HG03558 (cell line): ENCODE measurements at regions not wholly inside any gene's neighbourhood (a gene's known extent, or its start where the extent isn't known, plus 50 kb on each side); places are given as distances from the start of the nearest gene placed in this dataset.

ENCODE experiments used
- ATAC-seq: cut with Tn5 transposase; IDR thresholded peaks from one replicate; pipeline ENCODE4 v1.9.1; 2021; ENCODE audit warnings: moderate number of reproducible peaks; ENCODE audit not compliant: unreplicated experiment; ENCODE audit errors: extremely low read depth

DNA sequence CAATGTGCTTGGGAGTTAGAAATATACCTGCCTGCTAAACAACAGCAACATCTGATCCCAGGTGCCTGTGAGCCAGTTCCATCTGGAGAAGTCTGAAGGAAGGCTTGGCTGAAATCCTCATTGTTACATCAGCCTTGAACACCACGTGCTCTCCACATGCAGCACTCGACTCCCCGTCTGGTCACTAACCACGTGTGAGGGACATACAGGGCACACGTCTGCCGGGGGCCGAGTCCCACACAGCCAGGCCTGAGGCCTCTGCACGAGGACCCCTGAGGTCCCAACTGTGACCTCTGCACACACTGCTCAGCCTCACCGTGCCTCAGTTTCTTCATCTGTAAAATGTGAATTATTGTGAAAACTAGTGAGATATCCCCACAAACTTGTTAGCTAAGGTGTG lies 236.5 kb upstream of the SALL3 start:
- ATAC-seq, result no peak

DNA sequence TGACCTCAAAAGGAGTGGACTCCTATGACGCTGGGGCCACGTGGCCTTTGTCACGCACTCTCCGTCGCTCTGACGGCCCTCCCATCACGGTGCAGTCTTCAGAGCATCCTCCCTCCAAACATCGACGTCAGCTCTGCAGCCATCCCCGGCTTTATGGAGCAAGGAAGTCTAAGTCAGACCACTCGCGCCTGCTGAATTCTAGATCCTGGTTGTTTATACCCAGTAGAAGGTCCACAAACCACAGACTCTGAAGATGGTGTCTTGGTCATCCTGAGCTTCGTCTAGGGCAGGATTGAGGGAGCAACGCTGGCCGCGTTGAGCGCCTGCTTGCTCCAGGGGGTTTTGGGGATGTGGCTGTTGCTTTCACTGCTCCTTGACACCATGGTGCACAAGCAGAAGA lies 228.0 kb upstream of the SALL3 start:
- ATAC-seq, result no peak

DNA sequence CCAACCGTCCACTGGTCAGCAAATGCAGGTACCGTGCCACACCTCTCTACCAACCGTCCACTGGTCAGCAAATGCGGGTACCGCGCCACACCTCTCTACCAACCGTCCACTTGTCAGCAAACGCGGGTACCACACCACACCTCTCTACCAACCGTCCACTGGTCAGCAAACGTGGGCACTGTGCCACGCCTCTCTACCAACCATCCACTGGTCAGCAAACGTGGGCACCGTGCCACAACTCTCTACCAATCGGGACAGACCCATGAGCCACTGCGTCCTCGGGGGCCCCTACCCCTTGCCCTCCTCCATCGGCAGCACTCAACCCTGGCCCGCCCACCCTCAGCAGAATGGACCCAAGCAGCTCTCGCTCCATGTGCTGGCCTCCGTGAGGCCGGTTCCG lies 226.4 kb upstream of the SALL3 start:
- no peak for ATAC-seq

DNA sequence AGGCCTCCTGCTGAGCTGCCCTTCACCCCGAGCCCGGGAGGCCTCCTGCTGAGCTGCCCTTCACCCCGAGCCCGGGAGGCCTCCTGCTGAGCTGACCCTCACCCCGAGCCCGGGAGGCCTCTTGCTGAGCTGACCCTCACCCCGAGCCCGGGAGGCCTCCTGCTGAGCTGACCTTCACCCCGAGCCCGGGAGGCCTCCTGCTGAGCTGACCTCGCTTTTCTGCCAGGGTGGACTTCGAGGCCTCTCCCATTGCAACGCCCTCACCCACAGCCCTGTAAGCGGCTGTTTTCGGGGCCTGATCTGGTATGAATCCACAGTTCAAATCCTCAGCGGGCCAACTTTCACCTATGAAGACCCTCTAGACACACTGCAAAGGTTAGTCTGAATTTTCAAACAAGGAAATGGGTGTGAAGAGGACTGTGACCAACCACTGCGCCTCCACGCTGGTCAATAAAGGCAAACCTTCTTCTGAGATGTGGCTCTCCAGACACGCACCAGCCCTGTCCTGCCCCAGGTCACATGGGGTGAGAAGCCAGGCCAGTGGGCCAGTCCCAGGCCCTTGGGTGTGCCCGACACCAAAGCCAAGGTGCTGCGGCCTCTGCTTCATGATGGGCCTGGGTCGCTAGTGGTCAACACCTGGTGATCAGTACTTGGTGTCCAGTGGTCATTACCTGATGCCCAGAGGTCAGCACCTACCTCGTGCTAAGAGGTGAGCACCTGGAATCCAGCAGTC lies 225.1 kb upstream of the SALL3 start:
- ATAC-seq, result no peak

DNA sequence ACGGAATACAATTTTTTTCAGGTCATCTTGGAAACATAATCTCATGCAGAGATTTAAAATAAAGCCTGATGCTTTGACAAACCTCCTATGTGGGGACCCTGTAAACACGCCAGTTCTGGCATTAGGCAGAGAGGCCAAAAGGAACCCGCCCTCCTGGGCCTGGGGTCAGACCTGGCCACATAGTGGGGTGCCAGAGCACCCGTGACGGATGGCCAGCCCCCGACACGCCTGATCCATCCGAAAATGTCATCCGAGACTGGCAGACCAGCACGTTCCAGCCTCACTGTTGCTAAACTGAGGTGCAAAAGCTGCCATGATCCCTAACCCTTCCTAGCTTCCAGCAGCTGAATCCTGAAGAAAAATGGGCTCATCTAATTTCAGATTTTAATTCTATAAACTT lies 222.6 kb upstream of the SALL3 start:
- ATAC-seq, result no peak

DNA sequence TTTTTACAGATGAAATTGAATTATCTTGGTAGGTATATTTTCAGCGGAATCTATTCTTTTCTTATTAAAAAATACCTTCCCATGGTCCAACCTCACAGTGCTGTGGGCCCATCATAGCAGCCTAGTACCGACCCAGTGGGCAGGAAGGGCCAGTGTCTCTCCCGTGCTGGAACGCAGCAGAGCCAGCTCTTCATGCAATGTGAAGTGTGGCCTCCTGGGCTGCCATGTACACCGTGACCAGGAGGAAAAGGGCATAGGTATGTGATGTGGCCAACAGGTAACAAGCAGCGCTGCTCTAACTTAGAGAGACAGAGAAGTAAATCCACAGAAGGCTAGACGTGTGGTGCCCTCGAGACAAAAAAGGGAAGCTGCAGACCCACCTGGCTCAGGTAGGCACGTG lies 221.1 kb upstream of the SALL3 start:
- ATAC-seq, result no peak

DNA sequence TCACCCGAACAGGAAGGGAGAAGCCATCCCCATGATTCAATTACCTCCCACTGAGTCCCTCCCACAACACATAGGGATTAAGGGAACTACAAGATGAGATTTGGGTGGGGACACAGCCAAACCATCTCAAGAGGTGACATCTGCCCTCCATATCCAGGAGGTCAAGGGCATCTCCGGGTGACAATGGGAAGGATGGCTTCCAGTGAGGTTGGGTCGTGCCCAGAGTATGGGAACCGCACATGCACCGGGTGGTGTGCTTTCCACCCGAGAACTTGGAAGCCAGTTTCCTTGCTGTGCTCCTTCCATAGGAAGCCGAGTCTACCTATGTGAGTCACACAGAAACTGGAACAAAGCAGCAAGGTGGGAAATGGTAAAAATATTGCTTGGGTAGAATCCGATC lies 216.9 kb upstream of the SALL3 start:
- no peak for ATAC-seq

DNA sequence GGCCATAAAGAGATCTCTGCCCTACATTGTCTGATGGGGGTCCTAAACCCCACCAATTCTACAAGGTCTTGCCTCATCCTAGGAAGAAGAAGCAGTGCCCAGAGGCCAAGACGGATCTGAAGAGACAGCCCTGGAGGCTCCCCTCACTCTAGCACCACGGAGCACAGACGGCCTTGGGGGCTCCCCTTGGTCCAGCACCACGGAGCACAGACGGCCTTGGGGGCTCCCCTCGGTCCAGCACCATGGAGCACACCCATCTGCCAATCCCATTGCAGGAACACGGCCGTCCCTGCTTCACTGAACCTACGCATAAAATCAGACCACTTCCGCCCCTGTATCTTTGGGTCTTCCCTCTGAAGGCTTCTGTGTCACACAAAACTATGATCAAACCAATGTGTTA lies 215.1 kb upstream of the SALL3 start:
- ATAC-seq, result no peak

DNA sequence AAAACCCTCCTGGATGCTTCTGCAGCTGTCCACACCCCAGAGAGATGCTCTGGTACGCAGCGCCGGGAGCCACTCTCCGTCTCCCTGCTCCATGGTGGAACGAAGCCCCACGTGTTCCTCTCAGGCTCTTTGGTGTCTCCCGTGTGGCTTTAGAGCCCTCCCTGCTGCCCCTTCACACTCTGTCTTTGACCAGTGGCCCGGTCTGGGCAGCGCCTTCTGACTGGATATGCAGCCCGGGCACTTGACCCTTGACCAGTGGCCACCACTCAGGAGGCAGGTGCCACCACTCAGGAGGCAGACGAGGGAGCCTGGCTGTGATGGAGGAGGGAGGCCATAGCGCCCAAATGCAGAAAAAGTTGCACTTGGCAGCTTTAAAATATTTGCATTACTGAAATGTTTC lies 214.5 kb upstream of the SALL3 start:
- no peak for ATAC-seq

DNA sequence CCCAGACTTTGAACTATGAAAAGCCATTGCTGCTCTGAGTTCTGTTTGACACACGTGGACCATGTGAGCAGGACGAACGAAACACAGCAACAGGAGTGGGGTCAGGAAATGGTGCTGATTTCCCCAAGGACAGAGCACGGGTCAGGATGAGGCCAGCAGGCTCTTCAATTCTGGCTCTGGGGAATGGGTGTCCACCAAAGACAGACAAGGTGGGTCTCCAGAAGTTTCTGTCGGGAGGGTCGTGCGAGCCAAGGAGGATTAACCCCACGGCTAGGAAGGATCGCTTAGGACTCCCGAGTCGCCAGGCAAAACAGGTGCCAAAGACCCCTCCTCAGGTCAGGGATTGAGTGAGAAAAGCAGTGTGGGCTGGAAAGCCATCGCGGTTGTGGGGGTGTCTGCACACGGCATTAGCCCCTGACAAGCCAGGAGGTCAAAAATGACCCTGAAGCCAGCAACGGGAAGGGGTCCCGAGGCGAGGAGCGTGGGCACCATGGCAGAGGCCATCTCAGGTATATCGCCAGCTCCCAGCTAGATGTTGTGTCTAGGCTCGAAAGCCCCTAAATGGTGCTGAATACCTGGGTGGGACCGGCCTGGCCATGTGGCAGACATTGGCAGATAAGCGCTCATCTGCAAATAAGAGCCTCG lies 213.9 kb upstream of the SALL3 start:
- no peak for ATAC-seq

DNA sequence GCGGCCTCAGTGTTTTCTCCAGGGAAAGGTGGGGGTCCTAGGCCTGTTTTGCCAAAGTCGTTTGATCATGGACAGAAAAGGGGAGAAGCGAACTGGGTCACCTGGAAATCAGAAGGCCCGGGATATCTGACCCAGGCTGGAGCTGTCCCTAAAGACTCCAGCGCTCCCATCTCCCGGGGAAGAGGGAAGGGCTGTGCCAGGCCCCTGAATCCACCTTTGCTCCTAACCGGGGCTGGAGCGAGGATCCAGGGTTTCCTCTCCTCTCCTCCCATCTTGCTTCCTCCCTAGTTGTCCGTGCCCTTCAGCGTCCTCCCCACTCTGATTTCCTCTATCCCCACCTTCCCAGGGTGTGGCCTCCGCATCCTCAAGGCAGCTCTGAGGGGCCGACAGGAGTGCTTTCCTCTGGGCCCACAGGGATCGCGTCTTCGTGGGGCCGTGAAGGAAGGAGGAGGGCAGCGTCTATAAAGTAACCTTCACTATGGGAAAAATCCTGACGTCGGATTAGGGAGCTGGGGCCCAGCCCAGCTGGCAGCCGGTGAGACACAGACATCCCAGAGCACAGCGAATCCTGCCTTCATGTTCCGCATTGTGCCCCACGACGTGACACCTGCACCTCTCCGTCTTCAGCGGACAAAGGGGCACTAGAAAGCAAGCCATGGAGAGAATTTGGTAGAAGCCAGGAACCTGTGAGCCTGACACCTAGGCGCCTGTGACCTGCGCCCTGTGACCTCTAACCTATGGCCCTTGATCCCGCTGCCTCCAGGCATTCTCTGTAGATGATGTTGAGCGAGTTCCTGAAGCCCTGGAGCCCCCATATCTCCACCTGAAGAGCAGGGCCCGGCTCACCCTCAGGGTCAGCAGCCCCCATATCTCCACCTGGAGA lies 212.7 kb upstream of the SALL3 start:
- ATAC-seq, result no peak

DNA sequence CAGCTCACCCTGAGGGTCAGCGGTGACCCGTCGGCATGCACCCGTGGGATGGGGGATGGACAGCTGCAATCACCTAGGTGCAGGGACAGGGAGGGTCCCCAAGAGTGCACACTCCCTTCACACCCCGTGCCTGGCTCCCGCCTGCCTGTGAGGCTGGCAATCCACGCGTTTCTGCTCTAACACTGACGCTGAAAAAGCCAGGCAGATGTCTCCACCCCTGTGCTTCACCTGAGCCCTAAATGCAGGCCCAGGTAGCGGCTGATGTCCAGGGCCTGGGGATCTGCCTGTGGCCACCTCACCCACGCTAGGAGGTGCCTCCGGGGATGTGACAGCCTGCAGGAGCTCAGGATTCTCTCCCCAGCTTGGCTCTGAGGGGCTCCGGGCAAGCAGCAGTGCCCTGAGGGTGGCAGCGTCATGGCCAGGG lies 212.0 kb upstream of the SALL3 start:
- ATAC-seq, result no peak

DNA sequence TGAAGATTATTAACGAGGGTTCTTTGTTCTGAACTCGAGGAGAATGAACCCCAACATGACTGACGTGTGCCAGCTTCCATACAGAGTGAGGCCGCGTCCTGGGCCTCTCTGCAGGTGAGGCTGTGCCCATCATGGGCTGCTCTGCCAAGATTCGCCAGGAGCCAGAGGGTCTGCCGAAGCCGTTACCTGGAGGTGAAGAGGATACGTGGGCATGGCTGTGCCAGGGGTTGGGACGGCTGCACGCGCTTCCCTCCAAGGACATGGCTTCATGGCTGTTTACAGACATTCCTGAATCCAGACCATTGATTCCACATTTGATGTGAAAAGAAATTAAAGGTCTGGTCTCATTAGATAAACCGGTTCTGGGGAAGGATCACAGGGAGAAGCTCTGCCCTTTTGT lies 211.4 kb upstream of the SALL3 start:
- no peak for ATAC-seq

DNA sequence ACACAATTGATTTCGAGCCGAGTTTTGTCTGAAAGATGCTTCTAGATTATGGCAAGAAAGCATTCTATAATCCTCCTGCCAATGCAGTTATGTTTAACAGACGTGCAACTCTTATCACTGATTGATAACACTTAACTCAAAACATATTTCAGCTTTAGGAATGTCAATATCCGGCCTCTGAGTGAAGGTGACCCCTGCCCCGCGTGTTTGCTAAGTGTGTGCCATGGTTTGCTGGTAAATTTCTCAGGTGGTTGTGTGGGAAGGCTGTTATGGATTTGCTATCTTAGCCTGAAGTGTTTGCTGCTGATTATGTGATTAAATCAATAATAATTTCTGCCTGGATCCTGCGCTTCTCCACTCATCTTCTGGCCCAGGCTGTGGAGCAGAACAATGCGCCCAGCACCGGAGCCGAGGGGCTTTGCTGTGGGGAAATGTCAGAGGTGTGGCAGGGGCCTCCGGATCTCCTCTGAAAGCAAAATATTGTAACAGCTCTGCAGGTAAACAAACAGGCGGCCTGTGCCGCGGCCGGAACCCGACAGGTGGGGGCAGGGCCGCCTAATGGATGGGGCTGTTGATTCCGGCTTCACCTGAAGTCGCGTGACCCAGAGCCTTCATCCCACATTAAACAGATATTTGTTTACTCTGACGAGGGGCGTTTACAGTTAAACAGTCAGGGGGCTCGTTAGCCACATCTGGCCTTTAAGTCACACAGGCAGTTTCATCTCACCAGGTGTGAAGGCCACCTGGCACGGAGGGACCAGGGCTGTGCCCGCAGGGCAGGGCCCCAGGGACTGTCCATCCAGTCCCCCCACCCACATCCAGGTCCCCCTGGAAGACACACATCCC lies 210.7 kb upstream of the SALL3 start:
- no peak for ATAC-seq

DNA sequence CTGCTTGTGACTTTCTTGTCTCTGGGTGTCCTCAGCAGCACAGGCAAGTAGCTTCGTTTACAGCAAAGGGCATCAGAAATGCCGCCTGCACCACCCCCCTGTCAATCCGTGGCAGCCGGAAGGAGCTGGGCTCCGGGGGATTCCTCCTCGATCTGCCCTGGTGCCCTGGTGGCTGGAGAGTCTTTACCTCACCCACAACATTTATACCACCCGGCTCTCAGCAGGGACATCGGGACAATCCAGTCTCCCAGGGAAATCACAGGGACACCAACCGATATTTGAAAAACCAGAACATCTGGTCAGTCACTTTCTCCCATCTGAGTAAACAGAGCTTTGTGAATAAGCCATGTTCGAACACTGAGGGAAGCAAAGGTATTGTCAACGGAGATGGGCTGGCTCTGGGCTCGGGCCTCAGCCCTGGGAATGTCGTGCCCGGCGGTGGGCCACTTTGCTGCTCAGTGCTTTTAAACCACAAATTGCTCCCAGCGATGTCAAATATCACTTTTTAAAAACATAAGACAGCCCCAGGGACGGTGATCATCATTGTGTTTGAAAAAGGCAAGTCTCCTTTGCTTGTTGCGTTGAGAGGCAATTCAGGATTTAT lies 210.0 kb upstream of the SALL3 start:
- no peak for ATAC-seq

DNA sequence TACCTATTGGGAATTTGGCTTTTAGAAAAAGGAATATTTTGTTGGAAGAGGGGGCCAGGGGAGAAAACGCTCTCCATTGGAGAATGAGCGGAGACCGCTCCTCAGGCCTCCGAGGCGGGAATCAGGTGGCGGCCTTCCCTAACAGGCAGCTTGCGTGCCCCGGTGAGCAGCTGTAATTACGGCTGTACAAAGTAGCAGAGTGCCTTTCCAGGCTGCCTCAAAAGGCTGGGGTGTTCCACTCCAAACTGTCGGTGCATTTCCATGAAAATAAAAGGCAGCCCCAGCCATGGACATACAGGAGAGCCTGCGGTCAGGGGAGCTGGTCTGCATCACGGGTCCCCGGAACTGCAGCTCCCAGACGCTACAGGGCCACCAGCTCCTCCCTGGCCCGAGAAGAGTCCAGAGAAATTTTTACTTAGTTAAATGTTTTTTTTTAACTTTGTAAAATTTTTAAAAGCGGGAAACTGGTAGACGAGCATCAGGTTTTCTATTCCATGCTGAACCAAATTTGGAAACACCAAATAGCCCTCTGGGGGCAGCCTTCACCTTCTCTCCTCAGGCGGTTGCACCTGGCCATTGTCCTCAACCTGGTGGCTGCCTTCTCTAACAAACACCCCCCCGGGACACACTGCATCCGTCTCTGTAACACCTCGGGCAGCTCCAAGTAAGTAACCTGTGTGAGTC lies 209.3 kb upstream of the SALL3 start:
- ATAC-seq, result no peak

DNA sequence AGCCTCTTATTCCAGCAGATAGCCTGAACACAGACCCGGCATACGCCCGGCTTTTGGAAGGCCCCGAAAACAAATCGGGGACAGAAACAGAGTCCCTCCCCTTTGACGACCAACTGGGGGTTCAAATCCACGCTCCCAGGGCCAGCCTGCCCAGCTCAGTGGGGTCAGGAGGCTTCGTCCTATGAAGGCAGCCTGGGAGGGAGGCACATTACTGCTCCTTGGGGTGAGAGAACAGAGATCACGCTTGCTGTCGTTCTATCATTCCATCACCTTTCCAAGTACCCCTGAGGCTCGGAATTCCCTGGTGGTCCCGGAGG lies 208.8 kb upstream of the SALL3 start:
- no peak for ATAC-seq

DNA sequence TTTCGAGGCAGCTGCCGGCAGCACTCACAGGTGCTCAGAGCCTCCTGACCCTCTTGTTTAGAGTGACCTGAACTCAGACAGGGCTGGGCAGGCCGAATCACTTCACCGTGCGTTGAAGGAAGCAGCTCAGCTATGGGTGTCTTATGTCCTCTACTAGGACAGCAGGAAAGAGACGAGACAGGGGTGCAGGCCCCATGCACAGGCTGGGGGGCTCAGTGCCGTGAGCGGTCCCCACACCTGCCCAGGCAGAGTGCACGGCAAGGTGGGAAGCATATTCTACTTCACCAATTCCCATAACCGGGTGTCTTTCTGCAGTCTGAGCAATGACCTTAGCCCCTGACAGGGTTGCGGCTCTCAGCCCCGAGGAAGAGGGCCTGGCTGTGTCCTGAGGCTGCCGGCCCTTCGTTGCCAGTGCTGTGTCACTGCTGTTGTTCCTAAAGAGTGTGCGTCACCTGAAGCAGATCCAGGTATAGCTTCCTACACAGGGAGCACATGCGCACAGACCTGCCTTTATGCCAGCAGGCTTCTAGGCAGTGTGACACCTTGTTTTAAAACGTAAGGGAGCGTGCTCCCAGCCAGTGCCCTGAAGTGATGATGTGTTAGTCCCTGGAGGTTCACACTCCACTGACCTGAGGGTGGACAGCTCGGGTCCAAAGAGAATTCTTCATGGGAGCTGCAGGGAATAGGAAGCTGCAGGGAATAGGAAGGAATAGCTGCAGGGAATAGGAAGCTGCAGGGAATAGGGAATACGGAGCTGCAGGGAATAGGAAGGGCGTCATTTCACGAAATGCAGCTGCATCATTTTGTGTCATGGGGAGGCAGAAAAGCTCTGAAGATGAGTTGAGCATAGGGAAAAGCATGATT lies 207.9 kb upstream of the SALL3 start:
- ATAC-seq, result no peak
